GM10266 (cell line): ENCODE measurements at regions not wholly inside any gene's neighbourhood (a gene's known extent, or its start where the extent isn't known, plus 50 kb on each side); places are given as distances from the start of the nearest gene placed in this dataset.

Source experiments
- DNase-seq: peaks from one replicate; pipeline ENCODE4 v3.0.0; 2012; ENCODE audit errors: extremely low spot score
- TF ChIP-seq, protein P1 (sequence below): IDR thresholded peaks from 2 replicates; pipeline ENCODE4 v1.5.1; 2012; ENCODE audit warnings: mild to moderate bottlenecking, low read depth; ENCODE audit not compliant: control insufficient read depth, insufficient read depth; ENCODE audit errors: missing control alignments

DNA sequence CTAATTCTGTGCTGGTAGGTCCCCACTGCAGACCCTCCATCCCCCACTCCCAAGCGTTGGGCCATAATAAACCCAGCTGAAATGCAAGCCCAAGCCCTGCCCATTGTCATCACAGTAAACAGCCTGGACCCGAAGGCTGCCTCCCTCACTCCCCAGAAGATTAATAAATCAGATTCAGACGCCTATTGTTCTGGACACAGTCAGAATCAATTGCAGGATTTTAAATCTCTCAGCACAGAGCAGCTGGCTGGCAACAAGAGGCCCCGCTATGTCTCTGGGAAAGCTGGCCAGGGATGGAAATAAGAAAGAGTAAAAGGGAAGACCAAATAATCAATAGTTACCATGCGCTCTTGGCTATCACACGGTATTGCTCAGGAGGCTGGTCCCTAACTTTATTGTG is 93.9 kb downstream of the C17orf67 start:
- TF ChIP-seq, protein P1, sequence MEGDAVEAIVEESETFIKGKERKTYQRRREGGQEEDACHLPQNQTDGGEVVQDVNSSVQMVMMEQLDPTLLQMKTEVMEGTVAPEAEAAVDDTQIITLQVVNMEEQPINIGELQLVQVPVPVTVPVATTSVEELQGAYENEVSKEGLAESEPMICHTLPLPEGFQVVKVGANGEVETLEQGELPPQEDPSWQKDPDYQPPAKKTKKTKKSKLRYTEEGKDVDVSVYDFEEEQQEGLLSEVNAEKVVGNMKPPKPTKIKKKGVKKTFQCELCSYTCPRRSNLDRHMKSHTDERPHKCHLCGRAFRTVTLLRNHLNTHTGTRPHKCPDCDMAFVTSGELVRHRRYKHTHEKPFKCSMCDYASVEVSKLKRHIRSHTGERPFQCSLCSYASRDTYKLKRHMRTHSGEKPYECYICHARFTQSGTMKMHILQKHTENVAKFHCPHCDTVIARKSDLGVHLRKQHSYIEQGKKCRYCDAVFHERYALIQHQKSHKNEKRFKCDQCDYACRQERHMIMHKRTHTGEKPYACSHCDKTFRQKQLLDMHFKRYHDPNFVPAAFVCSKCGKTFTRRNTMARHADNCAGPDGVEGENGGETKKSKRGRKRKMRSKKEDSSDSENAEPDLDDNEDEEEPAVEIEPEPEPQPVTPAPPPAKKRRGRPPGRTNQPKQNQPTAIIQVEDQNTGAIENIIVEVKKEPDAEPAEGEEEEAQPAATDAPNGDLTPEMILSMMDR, result no peak
- DNase-seq, result no peak

DNA sequence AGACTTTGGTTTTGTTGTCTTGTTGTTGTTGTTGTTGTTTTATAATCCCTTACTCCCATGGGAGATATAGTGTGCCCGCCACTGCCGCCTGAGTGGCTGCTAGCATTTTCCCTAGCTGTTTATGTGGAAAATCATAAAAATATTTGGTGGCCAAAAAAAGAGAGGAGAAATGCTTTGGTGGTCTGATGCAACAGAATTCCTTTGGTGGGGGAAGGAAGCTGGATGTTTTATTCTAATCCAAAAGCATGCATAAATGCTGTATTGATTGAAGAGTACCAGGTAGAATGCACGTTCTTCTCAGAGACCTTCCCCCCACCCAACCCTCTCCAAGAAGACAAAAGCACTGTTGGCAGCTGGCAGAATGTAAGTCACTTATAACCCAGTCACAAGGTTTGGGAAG is 93.2 kb downstream of the C17orf67 start:
- DNase-seq, result no peak
- TF ChIP-seq, protein P1, result no peak
